K562 (cell line): ENCODE measurements at regions not wholly inside any gene's neighbourhood (a gene's known extent, or its start where the extent isn't known, plus 50 kb on each side); places are given as distances from the start of the nearest gene placed in this dataset.
A peak's percentile ranks its signal among the peaks of the same experiment; 100 is the strongest.

Experiments used
- ATAC-seq: fragments of 200-7000 bp; cut with Tn5 transposase; 3 replicates; pipeline ENCODE4 v1.9.1; 2020; ENCODE audit warnings: moderate library complexity
- BruUV-seq: library from RNA; stranded (reverse); fragments of 400-500 nt; replicated peaks from 2 replicates; lab custom pipeline; 2021; lab: Mats Ljungman, UMichigan
- CTCF ChIA-PET: fragments of 300-600 bp; formaldehyde crosslinking; extraction: SDS; loops from one replicate; lab custom pipeline; 2021; ENCODE audit warnings: low intra/inter-chr PET ratio; lab: Yijun Ruan, JAX
- POLR2A ChIA-PET: fragments of 300-600, 350-650 bp; sonication (Branson Sonifier 250); formaldehyde crosslinking; extraction: SDS; loops from one replicate; lab custom pipeline; 2021; ENCODE audit warnings: antibody characterized with exemption, inconsistent platforms; lab: Yijun Ruan, JAX
- DNase-seq, 4 experiments: peaks; one replicate each; pipeline versions ENCODE4 v3.0.0 to v3.0.0-alpha.2; 2011 to 2018; ENCODE audit warnings: low spot score in 3 of 4, mixed read lengths in 3 of 4; ENCODE audit errors: extremely low read depth in 1 of 4
- FAIRE-seq: peaks from 2 replicates; lab custom pipeline; 2011; peaks lifted over from hg19 to GRCh38; lab: Jason Lieb, UNC
- H2AFZ ChIP-seq: 2 replicates; pipeline ENCODE4 v1.6.0; 2011; ENCODE audit warnings: low read depth, low read length, control low read depth, inconsistent platforms
- H3K27ac ChIP-seq: fragments of 200-600 bp; 3 replicates; pipeline ENCODE4 v1.8.0; 2011; ENCODE audit warnings: low read depth, mild to moderate bottlenecking, control low read depth, inconsistent platforms, low read length, moderate library complexity, mixed read lengths; ENCODE audit errors: extremely low read depth
- H3K27me3 ChIP-seq, 2 experiments: fragments of 300-600 bp in 1 of 2; 2 replicates in 1 of 2; 3 replicates in 1 of 2; pipeline versions ENCODE4 v1.6.0 to v1.8.0; 2011; ENCODE audit warnings: inconsistent platforms in 2 of 2, low read length in 2 of 2, mild to moderate bottlenecking in 1 of 2, mixed read lengths in 1 of 2, moderate library complexity in 1 of 2; ENCODE audit not compliant: control insufficient read depth in 2 of 2, insufficient read depth in 2 of 2
- H3K36me3 ChIP-seq: fragments of 300-600 bp; 3 replicates; pipeline ENCODE4 v1.8.0; 2011; ENCODE audit warnings: mild to moderate bottlenecking, low read length, inconsistent platforms; ENCODE audit not compliant: control insufficient read depth, insufficient read depth
- H3K4me1 ChIP-seq, 2 experiments: fragments of 200-600 bp in 1 of 2; replicated peaks in 1 of 2; 2 replicates in 1 of 2; 3 replicates in 1 of 2; pipeline versions ENCODE4 v1.5.1 to v1.8.0; 2011; ENCODE audit warnings: inconsistent platforms in 2 of 2, low read length in 2 of 2, mild to moderate bottlenecking in 1 of 2, mixed read lengths in 1 of 2, moderate library complexity in 1 of 2; ENCODE audit not compliant: control insufficient read depth in 2 of 2, insufficient read depth in 2 of 2
- H3K4me2 ChIP-seq: 2 replicates; pipeline ENCODE4 v1.6.1; 2011; ENCODE audit warnings: low read length, control low read depth, inconsistent platforms, mixed read lengths; ENCODE audit not compliant: insufficient read depth
- H3K4me3 ChIP-seq: fragments of 200-600 bp; sonication (generic), shearing (Covaris generic); 2 replicates; pipeline ENCODE4 v1.5.1; 2016; ENCODE audit warnings: control low read depth, inconsistent platforms
- H3K79me2 ChIP-seq: fragments of 200-600 bp; 3 replicates; pipeline ENCODE4 v1.8.0; 2011; ENCODE audit warnings: low read length, inconsistent platforms; ENCODE audit not compliant: control insufficient read depth, insufficient read depth
- H3K9ac ChIP-seq, 2 experiments: 2 replicates each; pipeline versions ENCODE4 v1.6.0 to v1.6.1; 2011; ENCODE audit warnings: low read depth in 2 of 2, low read length in 2 of 2, control low read depth in 1 of 2, inconsistent platforms in 1 of 2, mild to moderate bottlenecking in 1 of 2, mixed read lengths in 1 of 2; ENCODE audit not compliant: insufficient read depth in 1 of 2
- H3K9me1 ChIP-seq: one replicate; pipeline ENCODE4 v1.6.0; 2011; ENCODE audit warnings: inconsistent platforms, mild to moderate bottlenecking, low read length, moderate library complexity; ENCODE audit not compliant: control insufficient read depth, insufficient read depth
- H3K9me3 ChIP-seq: replicated peaks from 2 replicates; pipeline ENCODE4 v1.5.1; 2011; ENCODE audit warnings: low read depth, low read length, inconsistent platforms; ENCODE audit not compliant: control insufficient read depth, insufficient read depth
- H4K20me1 ChIP-seq: replicated peaks from 2 replicates; pipeline ENCODE4 v1.6.1; 2011; ENCODE audit warnings: low read length, inconsistent platforms, mixed read lengths; ENCODE audit not compliant: control insufficient read depth, insufficient read depth
- CEBPB ChIP-seq: fragments of 450-650 bp; IDR thresholded peaks from 2 replicates; pipeline ENCODE4 v1.6.1; 2016; ENCODE audit warnings: missing genetic modification characterization, missing compliant biosample characterization
- MCM3 ChIP-seq: fragments of 450-650 bp; IDR thresholded peaks from 2 replicates; pipeline ENCODE4 v1.6.1; 2016
- SMC3 ChIP-seq: conservative IDR thresholded peaks from 2 replicates; pipeline ENCODE4 v1.6.1; 2011; ENCODE audit warnings: low read depth, low read length, improper control_type of control experiment; ENCODE audit not compliant: insufficient read depth
- WGBS: fragments of 100-300 bp; shearing (Covaris generic); methylation state at CpG from one replicate; pipeline ENCODE4 v1.1.6; 2016; ENCODE audit warnings: low coverage, mixed read lengths; ENCODE audit not compliant: insufficient coverage; ENCODE audit errors: missing lambda C conversion rate; 5-methylcytosine and 5-hydroxymethylcytosine counted together
- in situ Hi-C: fragments of 300-500 bp; cut with MboI; formaldehyde crosslinking; loops from 4 replicates; pipeline ENCODE4 v1.15.0; 2018; ENCODE audit warnings: inconsistent platforms, mixed read lengths
- intact Hi-C: fragments of 100-400 bp; cut with micrococcal nuclease; formaldehyde crosslinking; loops from 2 replicates; pipeline ENCODE4 v1.14.2; 2022
- TF ChIP-seq, protein P1 (sequence below), 2 experiments: fragments of 450-650 bp; IDR thresholded peaks; 2 replicates each; pipeline ENCODE4 v1.6.1; 2016

DNA sequence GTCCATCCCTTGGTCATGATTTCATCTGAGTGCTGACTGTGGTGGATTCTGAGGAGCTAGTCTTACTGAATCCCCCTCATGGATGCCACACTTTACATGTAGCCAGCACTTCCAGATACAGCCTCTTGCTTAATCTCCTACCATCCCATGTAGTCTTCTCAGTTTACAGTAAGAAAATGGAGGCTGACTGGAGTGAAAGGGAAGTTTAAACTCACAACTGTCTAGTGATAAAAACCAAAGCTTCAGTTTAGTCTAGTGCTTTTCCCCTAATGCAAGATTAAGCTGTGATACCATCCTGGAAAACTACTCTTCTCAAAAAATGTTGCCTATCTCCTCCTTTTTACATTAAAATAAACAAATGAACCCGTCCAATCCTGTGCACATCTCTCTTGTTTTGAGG lies 146.8 kb upstream of the HES1 start:
- no peak overlapping the region for H3K9ac ChIP-seq
- H3K27me3 ChIP-seq = no peaks in the 10 kb centered on the region
- H3K79me2 ChIP-seq = no peaks in the 10 kb centered on the region
- H3K9me1 ChIP-seq = no peaks in the 10 kb centered on the region
- H3K9me3 ChIP-seq = no peaks in the 10 kb centered on the region
- H2AFZ ChIP-seq = peak overlapping the region; percentile 81
- peak; percentile 36; the same call in 2 of the 3 replicates for ATAC-seq
- FAIRE-seq = no peak
- no peak overlapping the region for H3K27ac ChIP-seq
- in situ Hi-C loops = no loop called here
- CTCF ChIA-PET = no interaction called here
- POLR2A ChIA-PET = interaction anchor here (0.7 to 1.5 kb wide), 2 partner anchors 14 to 52 kb away, joined by 3 to 6 read pairs; no protein-coding TSS in a partner anchor
- intact Hi-C loops = no loop called here
- H3K4me2 ChIP-seq = no peak overlapping the region
- no peaks in the 10 kb centered on the region for H4K20me1 ChIP-seq
- no peak overlapping the region for H3K4me3 ChIP-seq
- H3K4me1 ChIP-seq = peaks cover 0 to 7% of the 10 kb centered on the region in 2 experiments; a peak in 2 of 5 replicates
- DNase-seq = no peak
- no TSS peak for BruUV-seq
- no peaks in the 10 kb centered on the region for H3K36me3 ChIP-seq
- WGBS = 22% methylated on average over 1 of the region's 1 CpG
- TF ChIP-seq, protein P1, sequence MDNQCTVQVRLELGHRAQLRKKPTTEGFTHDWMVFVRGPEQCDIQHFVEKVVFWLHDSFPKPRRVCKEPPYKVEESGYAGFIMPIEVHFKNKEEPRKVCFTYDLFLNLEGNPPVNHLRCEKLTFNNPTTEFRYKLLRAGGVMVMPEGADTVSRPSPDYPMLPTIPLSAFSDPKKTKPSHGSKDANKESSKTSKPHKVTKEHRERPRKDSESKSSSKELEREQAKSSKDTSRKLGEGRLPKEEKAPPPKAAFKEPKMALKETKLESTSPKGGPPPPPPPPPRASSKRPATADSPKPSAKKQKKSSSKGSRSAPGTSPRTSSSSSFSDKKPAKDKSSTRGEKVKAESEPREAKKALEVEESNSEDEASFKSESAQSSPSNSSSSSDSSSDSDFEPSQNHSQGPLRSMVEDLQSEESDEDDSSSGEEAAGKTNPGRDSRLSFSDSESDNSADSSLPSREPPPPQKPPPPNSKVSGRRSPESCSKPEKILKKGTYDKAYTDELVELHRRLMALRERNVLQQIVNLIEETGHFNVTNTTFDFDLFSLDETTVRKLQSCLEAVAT (IDR thresholded peaks at IDR 0.05) = no peak
- peak; percentile 47; the same call in 1 of the 2 replicates for TF ChIP-seq CEBPB (tag)
- TF ChIP-seq MCM3 = no peak
- no peak for TF ChIP-seq SMC3
- TF ChIP-seq, all 486 proteins: peak for 1
